ENCODE measurements at regions not wholly inside any gene's neighbourhood (a gene's known extent, or its start where the extent isn't known, plus 50 kb on each side); places are given as distances from the start of the nearest gene placed in this dataset.

GRCh38 chr4:100782356-100782755 lies 264.5 kb upstream of the EMCN start:
- TF ChIP-seq POLR2A (IDR thresholded peaks at IDR 0.05; ENCODE audit: low read depth, low read length) (no peak), TAF1 (IDR thresholded peaks at IDR 0.05; ENCODE audit: borderline replicate concordance, low read depth, low read length) (no peak)

Measured in GM12892 (cell line).